WTC11 (cell line): ENCODE measurements at regions not wholly inside any gene's neighbourhood (a gene's known extent, or its start where the extent isn't known, plus 50 kb on each side); places are given as distances from the start of the nearest gene placed in this dataset.

ENCODE experiments used
- ATAC-seq: fragments of 200-7000 bp; cut with Tn5 transposase; 2 replicates; pipeline ENCODE4 v1.10.0; 2021; ENCODE audit warnings: mild to moderate bottlenecking, moderate library complexity
- CTCF ChIA-PET: fragments of 300-600 bp; sonication (Branson Sonifier 250); formaldehyde crosslinking; loops from one replicate; lab custom pipeline; 2021; ENCODE audit warnings: antibody characterized with exemption; lab: Charles Lee
- POLR2A ChIA-PET: fragments of 350-600 bp; sonication (Branson Sonifier 250); formaldehyde crosslinking; loops from one replicate; lab custom pipeline; 2021; ENCODE audit warnings: antibody characterized with exemption; lab: Charles Lee
- DNase-seq: peaks from one replicate; pipeline ENCODE4 v3.0.0; 2021; ENCODE audit warnings: low spot score
- H3K27ac Mint-ChIP-seq: 2 replicates; pipeline ENCODE4 v1.8.0; 2021; ENCODE audit warnings: mixed read lengths
- H3K27me3 Mint-ChIP-seq: 2 replicates; pipeline ENCODE4 v1.8.0; 2021; ENCODE audit warnings: low read depth, mild to moderate bottlenecking, moderate library complexity, mixed read lengths
- H3K36me3 Mint-ChIP-seq: 2 replicates; pipeline ENCODE4 v1.8.0; 2021; ENCODE audit warnings: mixed read lengths
- H3K4me1 Mint-ChIP-seq: 2 replicates; pipeline ENCODE4 v1.8.0; 2022; ENCODE audit warnings: mixed read lengths
- H3K4me3 Mint-ChIP-seq: 2 replicates; pipeline ENCODE4 v1.8.0; 2021; ENCODE audit warnings: mild to moderate bottlenecking, moderate library complexity, mixed read lengths
- H3K9me3 Mint-ChIP-seq: 2 replicates; pipeline ENCODE4 v1.8.0; 2021; ENCODE audit warnings: mixed read lengths
- EMX1 ChIP-seq: fragments of 250-450 bp; sonication (Bioruptor Pico); IDR thresholded peaks from 2 replicates; pipeline ENCODE4 v1.8.0; 2021; ENCODE audit warnings: mild to moderate bottlenecking
- GABPB1 ChIP-seq: sonication (generic); formaldehyde crosslinking; IDR thresholded peaks from 2 replicates; pipeline ENCODE4 v1.8.1; 2023; ENCODE audit warnings: mild to moderate bottlenecking, missing genetic modification reagents
- HMGA2 ChIP-seq: fragments of 250-450 bp; sonication (Bioruptor Pico); IDR thresholded peaks from 2 replicates; pipeline ENCODE4 v1.4.0; 2021; ENCODE audit warnings: mild to moderate bottlenecking, moderate library complexity
- NFATC4 ChIP-seq: fragments of 250-450 bp; sonication (Bioruptor Pico); IDR thresholded peaks from 2 replicates; pipeline ENCODE4 v1.9.0; 2021; ENCODE audit warnings: mild to moderate bottlenecking
- NR1H2 ChIP-seq: sonication (generic); formaldehyde crosslinking; IDR thresholded peaks from 2 replicates; pipeline ENCODE4 v1.9.0; 2021; ENCODE audit warnings: mild to moderate bottlenecking, moderate library complexity, missing genetic modification reagents
- NR3C1 ChIP-seq: sonication (generic); formaldehyde crosslinking; conservative IDR thresholded peaks from 2 replicates; pipeline ENCODE4 v1.8.1; 2023; ENCODE audit warnings: low read depth, mild to moderate bottlenecking, missing genetic modification reagents
- TEAD4 ChIP-seq: sonication (generic); formaldehyde crosslinking; IDR thresholded peaks from 2 replicates; pipeline ENCODE4 v1.8.0; 2022; ENCODE audit warnings: mild to moderate bottlenecking, missing genetic modification reagents
- ZNF396 ChIP-seq: fragments of 250-450 bp; sonication (Bioruptor Pico); IDR thresholded peaks from 2 replicates; pipeline ENCODE4 v1.8.0; 2021; ENCODE audit warnings: mild to moderate bottlenecking, moderate library complexity, borderline replicate concordance
- TF ChIP-seq, protein P1 (sequence below): fragments of 250-450 bp; sonication (Bioruptor Pico); conservative IDR thresholded peaks from 2 replicates; pipeline ENCODE4 v1.9.0; 2021; ENCODE audit warnings: mild to moderate bottlenecking
- TF ChIP-seq, protein P2 (sequence below): sonication (generic); formaldehyde crosslinking; IDR thresholded peaks from 2 replicates; pipeline ENCODE4 v1.8.1; 2023; ENCODE audit warnings: mild to moderate bottlenecking, missing genetic modification reagents
- TF ChIP-seq, protein P3 (sequence below): sonication (generic); formaldehyde crosslinking; IDR thresholded peaks from 2 replicates; pipeline ENCODE4 v1.8.0; 2023; ENCODE audit warnings: missing genetic modification reagents, mild to moderate bottlenecking, borderline replicate concordance
- TF ChIP-seq, protein P4 (sequence below): sonication (generic); formaldehyde crosslinking; IDR thresholded peaks from 2 replicates; pipeline ENCODE4 v1.8.1; 2022; ENCODE audit warnings: low read depth, mild to moderate bottlenecking, moderate library complexity, missing genetic modification reagents, borderline replicate concordance
- TF ChIP-seq, protein P5 (sequence below): sonication (generic); formaldehyde crosslinking; IDR thresholded peaks from 2 replicates; pipeline ENCODE4 v1.8.1; 2023; ENCODE audit warnings: mild to moderate bottlenecking, missing genetic modification reagents, moderate library complexity
- TF ChIP-seq, protein P6 (sequence below): fragments of 250-450 bp; sonication (Bioruptor Pico); IDR thresholded peaks from 2 replicates; pipeline ENCODE4 v1.9.0; 2021; ENCODE audit warnings: mild to moderate bottlenecking
- TF ChIP-seq, protein P7 (sequence below): fragments of 250-450 bp; sonication (Bioruptor Pico); IDR thresholded peaks from 2 replicates; pipeline ENCODE4 v2.1.2; 2022; ENCODE audit warnings: mild to moderate bottlenecking, moderate library complexity
- TF ChIP-seq, protein P8 (sequence below): sonication (generic); formaldehyde crosslinking; IDR thresholded peaks from 2 replicates; pipeline ENCODE4 v1.8.1; 2023; ENCODE audit warnings: mild to moderate bottlenecking, missing genetic modification reagents

DNA sequence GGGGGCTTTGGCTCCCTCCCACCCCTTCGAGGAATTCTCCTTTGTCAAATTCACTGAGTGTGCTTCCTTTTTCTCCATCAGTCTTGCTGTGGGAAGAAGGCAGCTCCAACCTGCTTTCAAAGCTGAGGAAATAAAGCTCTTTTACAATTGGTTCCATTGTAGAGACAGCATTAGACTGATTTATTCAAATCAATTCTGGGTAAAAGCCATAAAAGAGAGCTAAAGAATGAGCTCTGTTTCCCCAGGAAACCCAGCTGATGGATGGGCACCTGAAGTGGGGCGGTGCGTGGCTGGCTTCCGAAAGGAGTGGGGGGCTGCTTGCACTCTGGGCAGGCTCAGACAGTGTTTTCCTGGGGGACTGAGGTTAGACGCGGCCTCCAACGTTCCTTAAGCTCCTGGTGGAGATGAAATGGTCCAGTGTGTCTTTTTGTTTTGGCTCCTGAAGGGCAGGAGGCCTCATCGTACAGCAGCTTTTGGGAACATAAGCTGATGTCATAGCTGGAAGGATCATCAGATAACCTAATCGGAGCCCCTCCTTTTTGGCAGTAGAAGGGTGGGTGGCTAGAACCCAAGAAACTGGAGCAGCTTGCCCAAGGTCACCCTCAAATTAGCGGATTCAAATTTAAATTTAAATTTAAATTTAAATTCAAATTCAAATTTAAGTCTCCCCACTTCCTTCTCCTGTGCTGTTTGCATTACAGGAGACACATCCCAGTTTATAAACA is 128.5 kb upstream of the EEF2KMT start (continued):
- TF ChIP-seq, protein P1, sequence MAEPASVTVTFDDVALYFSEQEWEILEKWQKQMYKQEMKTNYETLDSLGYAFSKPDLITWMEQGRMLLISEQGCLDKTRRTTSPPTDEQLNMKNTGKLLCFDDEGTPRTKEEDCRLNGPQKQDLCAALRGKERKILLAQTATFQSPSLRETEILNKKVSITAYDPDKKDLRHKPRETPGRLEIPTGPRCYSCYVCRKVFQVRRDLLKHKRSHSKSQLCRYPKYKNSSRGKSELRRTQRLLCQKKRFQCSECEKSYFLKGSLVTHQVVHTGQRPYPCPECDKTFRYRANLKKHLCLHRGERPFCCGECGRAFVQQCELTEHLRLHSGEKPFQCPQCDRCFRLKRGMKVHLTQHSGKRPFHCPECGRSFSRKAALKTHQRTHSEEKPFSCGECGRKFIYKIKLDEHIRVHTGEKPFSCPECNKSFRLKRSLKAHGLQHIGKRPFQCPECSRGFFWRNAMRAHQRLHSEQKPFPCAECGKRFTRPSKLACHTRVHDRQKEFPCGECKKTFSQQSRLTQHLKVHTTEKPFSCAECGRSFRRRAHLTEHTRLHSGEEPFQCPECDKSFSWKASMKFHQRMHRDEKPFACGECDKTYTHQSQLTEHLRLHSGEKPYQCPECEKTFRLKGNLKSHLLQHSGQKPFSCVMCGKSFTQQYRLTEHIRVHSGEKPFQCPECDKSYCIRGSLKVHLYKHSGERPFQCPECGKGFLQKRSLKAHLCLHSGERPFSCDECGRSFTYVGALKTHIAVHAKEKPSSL (CRISPR knock-in tag) = no peak
- TF ChIP-seq NR1H2 = no peak
- TF ChIP-seq, protein P2, sequence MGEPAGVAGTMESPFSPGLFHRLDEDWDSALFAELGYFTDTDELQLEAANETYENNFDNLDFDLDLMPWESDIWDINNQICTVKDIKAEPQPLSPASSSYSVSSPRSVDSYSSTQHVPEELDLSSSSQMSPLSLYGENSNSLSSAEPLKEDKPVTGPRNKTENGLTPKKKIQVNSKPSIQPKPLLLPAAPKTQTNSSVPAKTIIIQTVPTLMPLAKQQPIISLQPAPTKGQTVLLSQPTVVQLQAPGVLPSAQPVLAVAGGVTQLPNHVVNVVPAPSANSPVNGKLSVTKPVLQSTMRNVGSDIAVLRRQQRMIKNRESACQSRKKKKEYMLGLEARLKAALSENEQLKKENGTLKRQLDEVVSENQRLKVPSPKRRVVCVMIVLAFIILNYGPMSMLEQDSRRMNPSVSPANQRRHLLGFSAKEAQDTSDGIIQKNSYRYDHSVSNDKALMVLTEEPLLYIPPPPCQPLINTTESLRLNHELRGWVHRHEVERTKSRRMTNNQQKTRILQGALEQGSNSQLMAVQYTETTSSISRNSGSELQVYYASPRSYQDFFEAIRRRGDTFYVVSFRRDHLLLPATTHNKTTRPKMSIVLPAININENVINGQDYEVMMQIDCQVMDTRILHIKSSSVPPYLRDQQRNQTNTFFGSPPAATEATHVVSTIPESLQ (CRISPR knock-in tag) = no peak
- no peak for TF ChIP-seq HMGA2 (CRISPR knock-in tag)
- TF ChIP-seq, protein P3, sequence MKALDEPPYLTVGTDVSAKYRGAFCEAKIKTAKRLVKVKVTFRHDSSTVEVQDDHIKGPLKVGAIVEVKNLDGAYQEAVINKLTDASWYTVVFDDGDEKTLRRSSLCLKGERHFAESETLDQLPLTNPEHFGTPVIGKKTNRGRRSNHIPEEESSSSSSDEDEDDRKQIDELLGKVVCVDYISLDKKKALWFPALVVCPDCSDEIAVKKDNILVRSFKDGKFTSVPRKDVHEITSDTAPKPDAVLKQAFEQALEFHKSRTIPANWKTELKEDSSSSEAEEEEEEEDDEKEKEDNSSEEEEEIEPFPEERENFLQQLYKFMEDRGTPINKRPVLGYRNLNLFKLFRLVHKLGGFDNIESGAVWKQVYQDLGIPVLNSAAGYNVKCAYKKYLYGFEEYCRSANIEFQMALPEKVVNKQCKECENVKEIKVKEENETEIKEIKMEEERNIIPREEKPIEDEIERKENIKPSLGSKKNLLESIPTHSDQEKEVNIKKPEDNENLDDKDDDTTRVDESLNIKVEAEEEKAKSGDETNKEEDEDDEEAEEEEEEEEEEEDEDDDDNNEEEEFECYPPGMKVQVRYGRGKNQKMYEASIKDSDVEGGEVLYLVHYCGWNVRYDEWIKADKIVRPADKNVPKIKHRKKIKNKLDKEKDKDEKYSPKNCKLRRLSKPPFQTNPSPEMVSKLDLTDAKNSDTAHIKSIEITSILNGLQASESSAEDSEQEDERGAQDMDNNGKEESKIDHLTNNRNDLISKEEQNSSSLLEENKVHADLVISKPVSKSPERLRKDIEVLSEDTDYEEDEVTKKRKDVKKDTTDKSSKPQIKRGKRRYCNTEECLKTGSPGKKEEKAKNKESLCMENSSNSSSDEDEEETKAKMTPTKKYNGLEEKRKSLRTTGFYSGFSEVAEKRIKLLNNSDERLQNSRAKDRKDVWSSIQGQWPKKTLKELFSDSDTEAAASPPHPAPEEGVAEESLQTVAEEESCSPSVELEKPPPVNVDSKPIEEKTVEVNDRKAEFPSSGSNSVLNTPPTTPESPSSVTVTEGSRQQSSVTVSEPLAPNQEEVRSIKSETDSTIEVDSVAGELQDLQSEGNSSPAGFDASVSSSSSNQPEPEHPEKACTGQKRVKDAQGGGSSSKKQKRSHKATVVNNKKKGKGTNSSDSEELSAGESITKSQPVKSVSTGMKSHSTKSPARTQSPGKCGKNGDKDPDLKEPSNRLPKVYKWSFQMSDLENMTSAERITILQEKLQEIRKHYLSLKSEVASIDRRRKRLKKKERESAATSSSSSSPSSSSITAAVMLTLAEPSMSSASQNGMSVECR (CRISPR knock-in tag) = no peak
- no peak for TF ChIP-seq EMX1
- TF ChIP-seq, protein P4, sequence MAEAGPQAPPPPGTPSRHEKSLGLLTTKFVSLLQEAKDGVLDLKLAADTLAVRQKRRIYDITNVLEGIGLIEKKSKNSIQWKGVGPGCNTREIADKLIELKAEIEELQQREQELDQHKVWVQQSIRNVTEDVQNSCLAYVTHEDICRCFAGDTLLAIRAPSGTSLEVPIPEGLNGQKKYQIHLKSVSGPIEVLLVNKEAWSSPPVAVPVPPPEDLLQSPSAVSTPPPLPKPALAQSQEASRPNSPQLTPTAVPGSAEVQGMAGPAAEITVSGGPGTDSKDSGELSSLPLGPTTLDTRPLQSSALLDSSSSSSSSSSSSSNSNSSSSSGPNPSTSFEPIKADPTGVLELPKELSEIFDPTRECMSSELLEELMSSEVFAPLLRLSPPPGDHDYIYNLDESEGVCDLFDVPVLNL (CRISPR knock-in tag) = no peak

DNA sequence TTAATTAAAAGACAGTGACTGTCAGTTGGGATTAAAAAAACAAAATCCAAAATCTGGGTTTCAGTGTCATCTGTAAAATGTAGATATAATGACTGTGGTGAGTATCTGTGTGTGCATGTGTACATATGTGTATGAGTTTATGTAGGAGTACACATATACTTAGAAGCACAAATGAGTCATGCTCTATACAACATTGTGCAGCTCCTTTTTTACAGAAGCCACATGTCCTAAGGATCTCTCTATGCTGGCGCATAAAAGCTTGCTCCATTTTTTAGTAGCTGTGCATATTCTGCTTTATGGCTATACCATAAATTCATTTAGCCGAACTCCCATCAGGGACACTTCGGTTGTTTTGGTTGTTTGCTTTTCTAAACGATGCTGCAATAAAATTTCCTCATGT is 125.2 kb upstream of the EEF2KMT start:
- Mint-ChIP-seq H3K27ac (no peak overlapping the region), H3K4me1 (peaks cover 29% of the 10 kb centered on the region), H3K4me3 (no peak overlapping the region), H3K9me3 (peaks cover 13% of the 10 kb centered on the region), H3K27me3 (peaks cover 17% of the 10 kb centered on the region), H3K36me3 (peaks cover 3% of the 10 kb centered on the region; the same call in 1 of the 2 replicates)
- ATAC-seq = no peak
- ChIA-PET POLR2A (no interaction called here), CTCF (no interaction called here)
- no peak for DNase-seq
- TF ChIP-seq, protein P5, sequence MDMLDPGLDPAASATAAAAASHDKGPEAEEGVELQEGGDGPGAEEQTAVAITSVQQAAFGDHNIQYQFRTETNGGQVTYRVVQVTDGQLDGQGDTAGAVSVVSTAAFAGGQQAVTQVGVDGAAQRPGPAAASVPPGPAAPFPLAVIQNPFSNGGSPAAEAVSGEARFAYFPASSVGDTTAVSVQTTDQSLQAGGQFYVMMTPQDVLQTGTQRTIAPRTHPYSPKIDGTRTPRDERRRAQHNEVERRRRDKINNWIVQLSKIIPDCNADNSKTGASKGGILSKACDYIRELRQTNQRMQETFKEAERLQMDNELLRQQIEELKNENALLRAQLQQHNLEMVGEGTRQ (CRISPR knock-in tag) = no peak
- TF ChIP-seq, protein P6, sequence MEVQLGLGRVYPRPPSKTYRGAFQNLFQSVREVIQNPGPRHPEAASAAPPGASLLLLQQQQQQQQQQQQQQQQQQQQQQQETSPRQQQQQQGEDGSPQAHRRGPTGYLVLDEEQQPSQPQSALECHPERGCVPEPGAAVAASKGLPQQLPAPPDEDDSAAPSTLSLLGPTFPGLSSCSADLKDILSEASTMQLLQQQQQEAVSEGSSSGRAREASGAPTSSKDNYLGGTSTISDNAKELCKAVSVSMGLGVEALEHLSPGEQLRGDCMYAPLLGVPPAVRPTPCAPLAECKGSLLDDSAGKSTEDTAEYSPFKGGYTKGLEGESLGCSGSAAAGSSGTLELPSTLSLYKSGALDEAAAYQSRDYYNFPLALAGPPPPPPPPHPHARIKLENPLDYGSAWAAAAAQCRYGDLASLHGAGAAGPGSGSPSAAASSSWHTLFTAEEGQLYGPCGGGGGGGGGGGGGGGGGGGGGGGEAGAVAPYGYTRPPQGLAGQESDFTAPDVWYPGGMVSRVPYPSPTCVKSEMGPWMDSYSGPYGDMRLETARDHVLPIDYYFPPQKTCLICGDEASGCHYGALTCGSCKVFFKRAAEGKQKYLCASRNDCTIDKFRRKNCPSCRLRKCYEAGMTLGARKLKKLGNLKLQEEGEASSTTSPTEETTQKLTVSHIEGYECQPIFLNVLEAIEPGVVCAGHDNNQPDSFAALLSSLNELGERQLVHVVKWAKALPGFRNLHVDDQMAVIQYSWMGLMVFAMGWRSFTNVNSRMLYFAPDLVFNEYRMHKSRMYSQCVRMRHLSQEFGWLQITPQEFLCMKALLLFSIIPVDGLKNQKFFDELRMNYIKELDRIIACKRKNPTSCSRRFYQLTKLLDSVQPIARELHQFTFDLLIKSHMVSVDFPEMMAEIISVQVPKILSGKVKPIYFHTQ (CRISPR knock-in tag) = no peak
- TF ChIP-seq, protein P4 (CRISPR knock-in tag) = no peak
- TF ChIP-seq TEAD4 (no peak), GABPB1 (no peak), ZNF396 (no peak), NFATC4 (CRISPR knock-in tag) (no peak), NR3C1 (CRISPR knock-in tag) (no peak)
- TF ChIP-seq, protein P7, sequence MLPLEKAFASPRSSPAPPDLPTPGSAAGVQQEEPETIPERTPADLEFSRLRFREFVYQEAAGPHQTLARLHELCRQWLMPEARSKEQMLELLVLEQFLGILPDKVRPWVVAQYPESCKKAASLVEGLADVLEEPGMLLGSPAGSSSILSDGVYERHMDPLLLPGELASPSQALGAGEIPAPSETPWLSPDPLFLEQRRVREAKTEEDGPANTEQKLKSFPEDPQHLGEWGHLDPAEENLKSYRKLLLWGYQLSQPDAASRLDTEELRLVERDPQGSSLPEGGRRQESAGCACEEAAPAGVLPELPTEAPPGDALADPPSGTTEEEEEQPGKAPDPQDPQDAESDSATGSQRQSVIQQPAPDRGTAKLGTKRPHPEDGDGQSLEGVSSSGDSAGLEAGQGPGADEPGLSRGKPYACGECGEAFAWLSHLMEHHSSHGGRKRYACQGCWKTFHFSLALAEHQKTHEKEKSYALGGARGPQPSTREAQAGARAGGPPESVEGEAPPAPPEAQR (CRISPR knock-in tag) = no peak
- TF ChIP-seq, protein P8, sequence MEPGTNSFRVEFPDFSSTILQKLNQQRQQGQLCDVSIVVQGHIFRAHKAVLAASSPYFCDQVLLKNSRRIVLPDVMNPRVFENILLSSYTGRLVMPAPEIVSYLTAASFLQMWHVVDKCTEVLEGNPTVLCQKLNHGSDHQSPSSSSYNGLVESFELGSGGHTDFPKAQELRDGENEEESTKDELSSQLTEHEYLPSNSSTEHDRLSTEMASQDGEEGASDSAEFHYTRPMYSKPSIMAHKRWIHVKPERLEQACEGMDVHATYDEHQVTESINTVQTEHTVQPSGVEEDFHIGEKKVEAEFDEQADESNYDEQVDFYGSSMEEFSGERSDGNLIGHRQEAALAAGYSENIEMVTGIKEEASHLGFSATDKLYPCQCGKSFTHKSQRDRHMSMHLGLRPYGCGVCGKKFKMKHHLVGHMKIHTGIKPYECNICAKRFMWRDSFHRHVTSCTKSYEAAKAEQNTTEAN (CRISPR knock-in tag) = no peak
